Activated T-cell treated with anti-CD3 and anti-CD28 coated beads, Interleukin-2, amount 50 U/mL, for 4 hours (primary cell): ENCODE measurements at regions not wholly inside any gene's neighbourhood (a gene's known extent, or its start where the extent isn't known, plus 50 kb on each side); places are given as distances from the start of the nearest gene placed in this dataset.
"Not testable (repeated sequence)": the region's sequence is repeated elsewhere in the genome, so short reads cannot be mapped to it uniquely, and the experiment has no call there.

Experiments
- ATAC-seq, 2 donors: fragments of 200-7000 bp; cut with Tn5 transposase; one replicate each; pipeline ENCODE4 v1.10.0; 2021
- DNase-seq: peaks from one replicate; pipeline ENCODE4 v3.0.0-alpha.2; 2020
- H3K27me3 Mint-ChIP-seq: one replicate; pipeline ENCODE4 v1.8.0; 2021; ENCODE audit warnings: low read depth, mixed read lengths
- H3K36me3 Mint-ChIP-seq: one replicate; pipeline ENCODE4 v1.8.0; 2022; ENCODE audit warnings: mixed read lengths; ENCODE audit not compliant: insufficient read depth
- H3K4me1 Mint-ChIP-seq: one replicate; pipeline ENCODE4 v1.8.0; 2021; ENCODE audit warnings: low read depth, mixed read lengths
- H3K4me3 Mint-ChIP-seq: one replicate; pipeline ENCODE4 v1.8.0; 2021; ENCODE audit warnings: mild to moderate bottlenecking, moderate library complexity, mixed read lengths
- H3K9me3 Mint-ChIP-seq: one replicate; pipeline ENCODE4 v1.8.0; 2021; ENCODE audit warnings: mixed read lengths

DNA sequence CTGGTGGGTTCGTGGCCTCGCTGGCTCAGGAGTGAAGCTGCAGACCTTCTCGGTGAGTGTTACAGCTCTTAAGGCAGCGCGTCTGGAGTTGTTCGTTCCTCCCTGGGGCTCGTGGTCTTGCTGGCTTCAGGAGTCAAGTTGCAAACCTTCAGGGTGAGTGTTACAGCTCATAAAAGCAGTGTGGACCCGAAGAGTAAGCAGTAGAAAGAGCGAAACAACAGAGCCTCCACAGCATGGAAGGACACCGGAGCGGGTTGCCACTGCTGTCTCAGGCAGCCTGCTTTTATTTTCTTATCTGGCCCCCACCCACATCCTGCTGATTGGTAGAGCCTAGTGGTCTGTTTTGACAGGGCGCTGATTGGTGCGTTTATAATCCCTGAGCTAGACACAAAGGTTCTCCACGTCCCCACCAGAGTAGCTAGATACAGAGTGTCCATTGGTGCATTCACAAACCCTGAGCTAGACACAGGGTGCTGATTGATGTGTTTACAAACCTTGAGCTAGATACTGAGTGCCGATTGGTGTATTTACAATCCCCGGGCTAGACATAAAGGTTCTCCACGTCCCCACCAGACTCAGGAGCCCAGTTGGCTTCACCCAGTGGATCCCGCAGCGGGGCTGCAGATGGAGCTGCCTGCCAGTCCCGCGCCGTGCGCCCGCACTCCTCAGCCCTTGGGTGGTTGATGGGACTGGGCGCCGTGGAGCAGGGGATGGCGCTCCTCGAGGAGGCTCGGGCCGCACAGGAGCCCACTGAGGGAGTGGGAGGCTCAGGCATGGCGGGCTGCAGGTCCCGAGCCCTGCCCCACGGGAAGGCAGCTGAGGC lies 111.9 kb downstream of the ZNF330 start:
- not testable (repeated sequence) for H3K9me3 Mint-ChIP-seq, DNase-seq, H3K36me3 Mint-ChIP-seq, H3K4me1 Mint-ChIP-seq, ATAC-seq, H3K4me3 Mint-ChIP-seq
- H3K27me3 Mint-ChIP-seq = peaks cover 30% of the 10 kb centered on the region

- not testable (repeated sequence) for H3K4me1 Mint-ChIP-seq, H3K36me3 Mint-ChIP-seq, DNase-seq, H3K9me3 Mint-ChIP-seq, ATAC-seq
- H3K4me3 Mint-ChIP-seq = peak overlapping the region; percentile 13
- peaks cover 27% of the 10 kb centered on the region for H3K27me3 Mint-ChIP-seq
Measured at GRCh38 chr4:141333456-141334230, 112.9 kb downstream of the ZNF330 start.

DNA sequence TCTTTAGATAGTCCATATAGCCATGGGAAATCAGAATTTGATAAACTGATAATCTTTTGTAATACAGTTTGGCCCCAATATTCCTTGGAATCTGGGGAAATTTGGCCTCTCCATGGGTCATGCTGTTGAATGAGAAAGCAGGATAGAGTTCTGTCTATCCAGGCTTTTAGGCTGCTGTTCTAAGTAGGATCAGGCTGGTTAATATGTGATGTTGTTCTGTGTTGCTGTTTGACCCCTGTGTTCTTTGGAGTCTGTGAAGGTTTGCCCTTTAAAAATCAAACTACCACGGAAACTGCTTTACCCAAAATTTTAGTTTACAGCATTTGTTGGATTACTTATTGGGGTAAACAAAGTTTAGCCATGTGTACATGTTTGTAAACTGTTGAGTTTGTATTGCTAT lies 114.5 kb downstream of the ZNF330 start:
- Mint-ChIP-seq H3K27me3 (peaks cover 29% of the 10 kb centered on the region), H3K36me3 (no peaks in the 10 kb centered on the region), H3K4me3 (no peak overlapping the region), H3K4me1 (no peaks in the 10 kb centered on the region), H3K9me3 (no peaks in the 10 kb centered on the region)
- DNase-seq = no peak
- ATAC-seq = no peak

- DNase-seq (no peak), ATAC-seq (no peak)
- no peak overlapping the region for H3K4me3 Mint-ChIP-seq
- H3K9me3 Mint-ChIP-seq = no peaks in the 10 kb centered on the region
- no peaks in the 10 kb centered on the region for H3K36me3 Mint-ChIP-seq
- H3K27me3 Mint-ChIP-seq = peaks cover 19% of the 10 kb centered on the region
- H3K4me1 Mint-ChIP-seq = no peaks in the 10 kb centered on the region
Measured at GRCh38 chr4:141338238-141338637, 117.5 kb downstream of the ZNF330 start.

GRCh38 chr4:141339391-141339790 lies 118.7 kb downstream of the ZNF330 start:
- Mint-ChIP-seq H3K4me3 (no peak overlapping the region), H3K4me1 (no peaks in the 10 kb centered on the region), H3K36me3 (no peaks in the 10 kb centered on the region), H3K27me3 (peaks cover 17% of the 10 kb centered on the region), H3K9me3 (no peaks in the 10 kb centered on the region)
- DNase-seq (no peak), ATAC-seq (no peak)

- Mint-ChIP-seq H3K27me3 (peaks cover 15% of the 10 kb centered on the region), H3K4me1 (no peaks in the 10 kb centered on the region), H3K4me3 (no peak overlapping the region), H3K9me3 (no peaks in the 10 kb centered on the region), H3K36me3 (no peaks in the 10 kb centered on the region)
- DNase-seq (no peak), ATAC-seq (no peak)
Measured at GRCh38 chr4:141339966-141340365, 119.3 kb downstream of the ZNF330 start.

- peaks cover 15% of the 10 kb centered on the region for H3K27me3 Mint-ChIP-seq
- no peak overlapping the region for H3K4me3 Mint-ChIP-seq
- H3K9me3 Mint-ChIP-seq = no peaks in the 10 kb centered on the region
- DNase-seq (no peak), ATAC-seq (no peak)
- no peaks in the 10 kb centered on the region for H3K4me1 Mint-ChIP-seq
- no peaks in the 10 kb centered on the region for H3K36me3 Mint-ChIP-seq
Measured at GRCh38 chr4:141340458-141340857, 119.8 kb downstream of the ZNF330 start.

- Mint-ChIP-seq H3K27me3 (peaks cover 11% of the 10 kb centered on the region), H3K9me3 (no peaks in the 10 kb centered on the region), H3K36me3 (no peaks in the 10 kb centered on the region), H3K4me3 (no peak overlapping the region), H3K4me1 (no peaks in the 10 kb centered on the region)
- ATAC-seq (no peak), DNase-seq (no peak)
Measured at GRCh38 chr4:141346144-141346543, 125.4 kb downstream of the ZNF330 start.

- H3K36me3 Mint-ChIP-seq = no peaks in the 10 kb centered on the region
- no peak for DNase-seq
- no peak for ATAC-seq
- H3K4me3 Mint-ChIP-seq = no peak overlapping the region
- H3K4me1 Mint-ChIP-seq = no peaks in the 10 kb centered on the region
- H3K9me3 Mint-ChIP-seq = no peaks in the 10 kb centered on the region
- peaks cover 12% of the 10 kb centered on the region for H3K27me3 Mint-ChIP-seq
Measured at GRCh38 chr4:141347684-141348083, 127.0 kb downstream of the ZNF330 start.

GRCh38 chr4:141348125-141348524 lies 127.4 kb downstream of the ZNF330 start:
- DNase-seq (no peak), ATAC-seq (no peak)
- H3K4me3 Mint-ChIP-seq = no peak overlapping the region
- peaks cover 12% of the 10 kb centered on the region for H3K27me3 Mint-ChIP-seq
- no peaks in the 10 kb centered on the region for H3K4me1 Mint-ChIP-seq
- no peaks in the 10 kb centered on the region for H3K36me3 Mint-ChIP-seq
- H3K9me3 Mint-ChIP-seq = no peaks in the 10 kb centered on the region

GRCh38 chr4:141348573-141348972 lies 127.9 kb downstream of the ZNF330 start:
- Mint-ChIP-seq H3K27me3 (peaks cover 8% of the 10 kb centered on the region), H3K9me3 (no peaks in the 10 kb centered on the region), H3K4me3 (no peak overlapping the region), H3K36me3 (no peaks in the 10 kb centered on the region), H3K4me1 (no peaks in the 10 kb centered on the region)
- no peak for DNase-seq
- ATAC-seq = no peak

GRCh38 chr4:141349236-141349635 lies 128.5 kb downstream of the ZNF330 start:
- no peaks in the 10 kb centered on the region for H3K4me1 Mint-ChIP-seq
- no peak overlapping the region for H3K4me3 Mint-ChIP-seq
- no peak for ATAC-seq
- no peaks in the 10 kb centered on the region for H3K9me3 Mint-ChIP-seq
- no peaks in the 10 kb centered on the region for H3K36me3 Mint-ChIP-seq
- DNase-seq = no peak
- peaks cover 3% of the 10 kb centered on the region for H3K27me3 Mint-ChIP-seq

GRCh38 chr4:141350122-141350905 lies 129.6 kb downstream of the ZNF330 start:
- no peaks in the 10 kb centered on the region for H3K4me1 Mint-ChIP-seq
- no peaks in the 10 kb centered on the region for H3K9me3 Mint-ChIP-seq
- H3K4me3 Mint-ChIP-seq = no peak overlapping the region
- no peak for DNase-seq
- no peaks in the 10 kb centered on the region for H3K36me3 Mint-ChIP-seq
- no peak for ATAC-seq
- H3K27me3 Mint-ChIP-seq = peaks cover 3% of the 10 kb centered on the region

DNA sequence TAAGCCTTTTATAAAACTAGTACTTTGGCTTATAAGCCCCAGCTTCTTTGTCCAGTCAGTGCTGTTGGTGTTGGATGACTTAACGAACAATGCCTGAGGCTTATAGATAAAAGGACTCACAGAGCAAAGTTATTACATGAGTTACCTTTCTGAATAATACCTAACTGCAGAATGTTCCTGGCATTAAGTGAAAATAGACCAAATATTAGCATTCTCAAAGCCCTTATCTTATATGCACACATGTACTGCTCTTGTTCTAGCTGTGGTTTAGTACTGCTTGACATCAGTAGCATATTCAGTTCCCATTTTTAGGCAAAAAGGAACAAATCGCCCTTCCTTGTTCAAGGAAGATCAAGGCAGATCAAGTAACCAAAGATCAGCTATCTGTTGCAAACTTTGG lies 131.6 kb downstream of the ZNF330 start:
- ATAC-seq (no peak), DNase-seq (no peak)
- peaks cover 3% of the 10 kb centered on the region for H3K27me3 Mint-ChIP-seq
- H3K4me3 Mint-ChIP-seq = no peak overlapping the region
- no peaks in the 10 kb centered on the region for H3K4me1 Mint-ChIP-seq
- H3K36me3 Mint-ChIP-seq = no peaks in the 10 kb centered on the region
- H3K9me3 Mint-ChIP-seq = no peaks in the 10 kb centered on the region
